ENCODE measurements at regions not wholly inside any gene's neighbourhood (a gene's known extent, or its start where the extent isn't known, plus 50 kb on each side); places are given as distances from the start of the nearest gene placed in this dataset.
"Not testable (repeated sequence)": the region's sequence is repeated elsewhere in the genome, so short reads cannot be mapped to it uniquely, and the experiment has no call there.

DNA sequence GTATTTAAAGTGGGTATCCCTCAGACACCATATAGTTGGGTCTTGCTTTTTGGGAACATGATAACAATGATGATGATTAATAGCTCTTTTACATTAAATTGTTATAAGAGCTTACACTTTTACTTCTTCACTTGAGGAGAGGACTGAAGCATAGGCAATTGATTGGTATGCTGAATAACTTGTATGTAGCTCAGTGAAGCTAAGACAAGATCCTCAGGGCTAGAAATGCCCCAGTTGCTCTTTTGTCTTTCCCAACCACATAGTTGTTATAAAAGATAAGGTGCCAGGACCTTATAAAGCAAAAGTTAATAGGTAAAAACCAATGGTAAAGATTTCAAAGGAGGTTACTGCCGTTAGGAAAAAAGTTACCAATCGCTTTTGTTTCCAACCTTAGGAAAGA, 123.4 kb downstream of the KCNK1 start:
- H3K36me3 ChIP-seq (ENCODE audit: control insufficient read depth, insufficient read depth, low read length), result no peaks in the 10 kb centered on the region
- DNase-seq, result no peak
- H3K27me3 ChIP-seq (ENCODE audit: control insufficient read depth, insufficient read depth, low read length), result no peaks in the 10 kb centered on the region
- no peaks in the 10 kb centered on the region for H3K9me3 ChIP-seq (ENCODE audit: control insufficient read depth, low read depth, low read length)
- 94% methylated on average over 2 of the region's 2 CpGs for WGBS (ENCODE audit: insufficient coverage, low lambda C conversion rate)
- H3K4me1 ChIP-seq (ENCODE audit: control insufficient read depth, insufficient read depth, low read length), result no peaks in the 10 kb centered on the region
- no peak overlapping the region for H3K27ac ChIP-seq (ENCODE audit: low read length)
- H3K4me3 ChIP-seq (ENCODE audit: low read length), result no peak overlapping the region

DNA sequence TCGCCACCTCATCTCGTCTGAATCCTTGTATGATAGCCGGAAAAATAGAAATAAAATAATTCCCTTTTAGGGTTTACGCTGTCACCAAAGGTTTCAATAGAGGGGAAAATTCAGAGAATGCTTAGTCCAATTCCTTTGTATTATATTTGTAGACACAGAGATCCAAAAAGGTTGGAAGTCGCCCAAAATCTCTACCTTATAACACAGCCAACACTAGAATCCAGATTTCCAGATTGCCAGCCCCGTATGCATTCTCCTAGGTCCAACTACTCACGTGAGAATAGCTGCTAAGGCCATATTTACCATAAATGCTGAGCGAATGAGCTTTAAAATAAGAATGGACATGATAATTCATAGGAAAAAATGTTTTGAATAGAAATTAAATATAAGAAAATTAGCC, 124.5 kb downstream of the KCNK1 start:
- no peak for DNase-seq
- no peak overlapping the region for H3K27ac ChIP-seq (ENCODE audit: low read length)
- no peaks in the 10 kb centered on the region for H3K9me3 ChIP-seq (ENCODE audit: control insufficient read depth, low read depth, low read length)
- WGBS (ENCODE audit: insufficient coverage, low lambda C conversion rate), result 96% methylated on average over 4 of the region's 8 CpGs
- no peak overlapping the region for H3K4me3 ChIP-seq (ENCODE audit: low read length)
- no peaks in the 10 kb centered on the region for H3K36me3 ChIP-seq (ENCODE audit: control insufficient read depth, insufficient read depth, low read length)
- H3K4me1 ChIP-seq (ENCODE audit: control insufficient read depth, insufficient read depth, low read length), result no peaks in the 10 kb centered on the region
- H3K27me3 ChIP-seq (ENCODE audit: control insufficient read depth, insufficient read depth, low read length), result no peaks in the 10 kb centered on the region

DNA sequence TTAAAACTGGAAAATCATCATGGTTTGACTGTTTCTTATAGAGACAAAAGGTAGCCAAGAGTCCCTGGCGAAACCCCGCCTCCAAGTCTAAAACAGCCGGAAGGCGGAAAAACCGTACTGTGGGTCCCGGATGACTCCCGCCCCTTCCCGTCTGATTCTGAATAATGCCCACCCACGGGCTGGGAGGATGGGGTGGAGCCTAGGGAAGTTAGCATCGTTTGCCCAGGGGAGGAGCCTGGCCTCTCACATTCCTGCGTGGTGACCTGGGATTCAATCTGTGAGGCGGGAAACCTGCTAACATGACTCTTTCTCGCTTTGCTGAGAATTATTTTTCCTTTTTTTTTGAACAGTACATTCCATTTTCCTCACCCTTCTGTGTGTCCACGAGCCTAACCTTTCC, 124.9 kb downstream of the KCNK1 start:
- 100% methylated on average over 1 of the region's 14 CpGs for WGBS (ENCODE audit: insufficient coverage, low lambda C conversion rate)
- H3K27me3 ChIP-seq (ENCODE audit: control insufficient read depth, insufficient read depth, low read length), result no peaks in the 10 kb centered on the region
- no peaks in the 10 kb centered on the region for H3K9me3 ChIP-seq (ENCODE audit: control insufficient read depth, low read depth, low read length)
- no peak for DNase-seq
- no peaks in the 10 kb centered on the region for H3K36me3 ChIP-seq (ENCODE audit: control insufficient read depth, insufficient read depth, low read length)
- H3K4me1 ChIP-seq (ENCODE audit: control insufficient read depth, insufficient read depth, low read length), result no peaks in the 10 kb centered on the region
- no peak overlapping the region for H3K27ac ChIP-seq (ENCODE audit: low read length)
- no peak overlapping the region for H3K4me3 ChIP-seq (ENCODE audit: low read length)

DNA sequence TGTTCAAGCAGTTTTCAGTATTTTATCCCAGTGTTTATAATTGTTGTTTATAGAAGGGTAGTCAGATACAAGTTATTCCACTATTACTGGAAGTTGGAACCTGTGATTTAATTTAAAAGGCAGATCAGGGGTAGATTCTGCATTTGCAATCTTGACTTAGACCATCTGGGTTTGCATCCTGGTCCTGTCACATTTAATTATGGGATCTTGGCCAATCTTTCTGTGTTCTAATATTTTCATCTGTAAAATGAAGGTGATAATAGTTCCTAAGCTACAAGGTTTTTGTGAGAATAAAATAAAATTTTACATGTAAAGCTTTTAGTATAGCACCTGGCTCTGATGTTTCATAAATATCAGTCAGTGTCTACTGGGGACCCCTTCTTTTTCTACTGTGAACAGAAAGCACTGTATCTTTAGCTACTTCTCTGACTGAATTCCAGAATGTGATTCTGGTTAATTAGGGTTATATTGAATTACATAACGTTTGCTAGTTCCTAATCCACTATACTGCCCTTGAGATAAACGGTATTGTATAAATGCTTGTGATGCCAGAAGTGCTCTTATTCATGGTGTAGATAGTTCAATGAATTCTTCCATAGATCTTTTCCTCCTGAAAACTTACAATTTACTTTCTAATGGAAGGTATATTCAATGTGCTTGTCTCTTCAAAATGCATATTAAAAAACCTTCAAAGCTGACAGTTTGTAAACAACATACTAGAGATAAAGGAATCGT, 131.0 kb downstream of the KCNK1 start:
- no peaks in the 10 kb centered on the region for H3K9me3 ChIP-seq (ENCODE audit: control insufficient read depth, low read depth, low read length)
- H3K27me3 ChIP-seq (ENCODE audit: control insufficient read depth, insufficient read depth, low read length), result no peaks in the 10 kb centered on the region
- WGBS (ENCODE audit: insufficient coverage, low lambda C conversion rate), result 28% methylated on average over 3 of the region's 3 CpGs
- H3K36me3 ChIP-seq (ENCODE audit: control insufficient read depth, insufficient read depth, low read length), result no peaks in the 10 kb centered on the region
- no peak overlapping the region for H3K4me3 ChIP-seq (ENCODE audit: low read length)
- no peak overlapping the region for H3K27ac ChIP-seq (ENCODE audit: low read length)
- no peak for DNase-seq
- no peaks in the 10 kb centered on the region for H3K4me1 ChIP-seq (ENCODE audit: control insufficient read depth, insufficient read depth, low read length)

DNA sequence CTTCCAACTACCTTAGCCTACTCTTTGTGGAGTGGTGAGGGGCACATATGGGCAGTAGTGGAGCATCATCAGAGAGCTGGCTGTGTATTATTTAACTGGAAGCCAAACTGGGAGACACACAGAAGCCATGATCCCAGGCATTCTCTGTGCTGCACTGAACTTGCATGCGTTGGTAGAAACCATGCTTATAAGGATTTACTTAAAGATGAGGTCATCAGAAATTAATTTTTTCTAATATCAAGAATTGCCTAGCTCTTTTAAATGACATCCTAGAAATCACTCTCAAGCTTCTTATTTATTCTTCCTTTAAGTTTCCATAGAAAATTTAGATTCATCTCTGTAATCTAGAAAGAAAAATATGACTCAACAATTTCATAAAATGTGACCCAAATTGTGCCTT, 136.2 kb downstream of the KCNK1 start:
- Histone ChIP-seq H3K27ac (ENCODE audit: low read length) (no peak overlapping the region), H3K4me1 (ENCODE audit: control insufficient read depth, insufficient read depth, low read length) (no peaks in the 10 kb centered on the region), H3K4me3 (ENCODE audit: low read length) (no peak overlapping the region), H3K9me3 (ENCODE audit: control insufficient read depth, low read depth, low read length) (no peaks in the 10 kb centered on the region), H3K36me3 (ENCODE audit: control insufficient read depth, insufficient read depth, low read length) (no peaks in the 10 kb centered on the region), H3K27me3 (ENCODE audit: control insufficient read depth, insufficient read depth, low read length) (no peaks in the 10 kb centered on the region)
- no peak for DNase-seq
- 100% methylated on average over 1 of the region's 1 CpG for WGBS (ENCODE audit: insufficient coverage, low lambda C conversion rate)

DNA sequence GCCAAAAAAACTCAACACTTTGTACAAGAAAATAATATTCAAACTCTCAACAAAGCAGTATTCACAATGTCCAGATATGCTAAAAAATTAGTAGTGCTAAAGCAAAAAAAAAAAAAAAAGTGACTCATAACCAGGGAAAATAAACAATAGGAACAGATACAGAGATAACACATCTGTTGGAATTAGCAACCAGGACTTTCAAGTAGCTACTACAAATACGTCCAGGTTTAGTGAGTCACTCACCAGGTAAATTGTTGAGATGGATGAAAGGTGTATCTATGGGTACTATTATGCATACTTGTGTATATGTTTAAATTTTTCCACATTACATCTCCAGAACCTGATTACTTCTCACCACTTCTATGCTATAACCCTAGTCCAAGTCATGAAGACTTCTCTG, 144.8 kb upstream of the SLC35F3 start:
- WGBS (ENCODE audit: insufficient coverage, low lambda C conversion rate), result no CpG with 5 or more reads among the region's 1 CpG
- no peak for DNase-seq
- H3K27me3 ChIP-seq (ENCODE audit: control insufficient read depth, insufficient read depth, low read length), result no peaks in the 10 kb centered on the region

DNA sequence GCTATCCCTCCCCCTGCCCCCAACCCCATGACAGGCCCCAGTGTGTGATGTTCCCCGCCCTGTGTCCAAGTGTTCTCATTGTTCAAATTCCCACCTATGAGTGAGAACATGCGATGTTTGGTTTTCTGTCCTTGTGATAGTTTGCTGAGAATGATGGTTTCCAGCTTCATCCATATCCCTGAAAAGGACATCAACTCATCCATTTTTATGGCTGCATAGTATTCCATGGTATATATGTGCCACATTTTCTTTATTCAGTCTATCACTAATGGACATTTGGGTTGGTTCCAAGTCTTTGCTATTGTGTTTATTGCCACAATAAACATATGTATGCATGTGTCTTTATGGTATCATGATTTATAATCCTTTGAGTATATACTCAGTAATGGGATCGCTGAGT, 140.2 kb upstream of the SLC35F3 start:
- H3K4me3 ChIP-seq (ENCODE audit: low read length); H3K27ac ChIP-seq (ENCODE audit: low read length); H3K9me3 ChIP-seq (ENCODE audit: control insufficient read depth, low read depth, low read length); H3K4me1 ChIP-seq (ENCODE audit: control insufficient read depth, insufficient read depth, low read length); DNase-seq; H3K36me3 ChIP-seq (ENCODE audit: control insufficient read depth, insufficient read depth, low read length); H3K27me3 ChIP-seq (ENCODE audit: control insufficient read depth, insufficient read depth, low read length): not testable (repeated sequence)
- no CpG with 5 or more reads among the region's 3 CpGs for WGBS (ENCODE audit: insufficient coverage, low lambda C conversion rate)

More for the DNA sequence above, 144.8 kb upstream of the SLC35F3 start:
- Histone ChIP-seq H3K4me3 (ENCODE audit: low read length) (no peak overlapping the region), H3K4me1 (ENCODE audit: control insufficient read depth, insufficient read depth, low read length) (no peaks in the 10 kb centered on the region), H3K9me3 (ENCODE audit: control insufficient read depth, low read depth, low read length) (no peaks in the 10 kb centered on the region), H3K27ac (ENCODE audit: low read length) (no peak overlapping the region), H3K36me3 (ENCODE audit: control insufficient read depth, insufficient read depth, low read length) (no peaks in the 10 kb centered on the region)

DNA sequence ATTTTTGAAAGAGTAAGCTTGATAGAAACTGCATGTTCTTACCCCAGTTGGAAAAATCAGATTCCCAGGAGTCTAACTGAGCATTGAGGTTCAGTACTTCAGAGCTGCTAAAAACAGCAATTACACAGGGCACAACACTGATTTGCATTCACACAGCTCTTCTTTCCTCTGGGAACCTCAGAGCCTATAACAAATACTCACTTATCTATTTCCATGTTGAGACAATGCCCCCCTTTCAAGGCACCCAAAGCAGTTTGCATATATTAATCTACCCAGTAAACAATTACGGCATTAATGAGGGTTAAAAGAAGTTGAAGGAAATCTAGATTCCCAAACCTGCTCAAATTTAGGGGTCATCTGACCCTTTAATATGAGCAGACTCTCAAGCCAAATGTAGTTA, 126.9 kb upstream of the SLC35F3 start:
- no peaks in the 10 kb centered on the region for H3K27me3 ChIP-seq (ENCODE audit: control insufficient read depth, insufficient read depth, low read length)
- no peak overlapping the region for H3K27ac ChIP-seq (ENCODE audit: low read length)
- no peaks in the 10 kb centered on the region for H3K36me3 ChIP-seq (ENCODE audit: control insufficient read depth, insufficient read depth, low read length)
- peaks cover 4% of the 10 kb centered on the region for H3K9me3 ChIP-seq (ENCODE audit: control insufficient read depth, low read depth, low read length)
- H3K4me3 ChIP-seq (ENCODE audit: low read length), result no peak overlapping the region
- no peak for DNase-seq
- no CpG with 5 or more reads among the region's 1 CpG for WGBS (ENCODE audit: insufficient coverage, low lambda C conversion rate)
- no peaks in the 10 kb centered on the region for H3K4me1 ChIP-seq (ENCODE audit: control insufficient read depth, insufficient read depth, low read length)

DNA sequence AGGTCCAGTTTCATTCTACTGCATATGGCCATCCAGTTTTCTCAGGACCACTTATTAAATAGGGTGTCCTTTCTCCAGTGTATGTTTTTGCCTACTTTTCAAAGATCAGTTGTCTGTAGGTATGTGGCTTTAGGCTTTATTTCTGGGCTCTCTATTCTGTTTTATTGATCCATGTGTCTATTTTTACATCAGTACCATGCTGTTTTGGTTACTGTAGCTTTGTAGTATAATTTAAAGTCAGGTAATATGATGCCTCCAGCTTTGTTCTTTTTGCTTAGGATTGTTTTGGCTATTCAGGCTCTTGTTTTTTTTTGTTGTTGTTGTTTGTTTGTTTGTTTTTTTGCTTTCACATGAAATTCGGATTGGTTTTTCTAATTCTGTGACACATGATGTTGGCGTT, 124.4 kb upstream of the SLC35F3 start:
- DNase-seq, result no peak
- no peak overlapping the region for H3K27ac ChIP-seq (ENCODE audit: low read length)
- H3K4me1 ChIP-seq (ENCODE audit: control insufficient read depth, insufficient read depth, low read length), result no peaks in the 10 kb centered on the region
- H3K9me3 ChIP-seq (ENCODE audit: control insufficient read depth, low read depth, low read length), result peaks cover 4% of the 10 kb centered on the region
- no peaks in the 10 kb centered on the region for H3K27me3 ChIP-seq (ENCODE audit: control insufficient read depth, insufficient read depth, low read length)
- H3K36me3 ChIP-seq (ENCODE audit: control insufficient read depth, insufficient read depth, low read length), result no peaks in the 10 kb centered on the region
- WGBS (ENCODE audit: insufficient coverage, low lambda C conversion rate), result 100% methylated on average over 2 of the region's 2 CpGs
- H3K4me3 ChIP-seq (ENCODE audit: low read length), result no peak overlapping the region

DNA sequence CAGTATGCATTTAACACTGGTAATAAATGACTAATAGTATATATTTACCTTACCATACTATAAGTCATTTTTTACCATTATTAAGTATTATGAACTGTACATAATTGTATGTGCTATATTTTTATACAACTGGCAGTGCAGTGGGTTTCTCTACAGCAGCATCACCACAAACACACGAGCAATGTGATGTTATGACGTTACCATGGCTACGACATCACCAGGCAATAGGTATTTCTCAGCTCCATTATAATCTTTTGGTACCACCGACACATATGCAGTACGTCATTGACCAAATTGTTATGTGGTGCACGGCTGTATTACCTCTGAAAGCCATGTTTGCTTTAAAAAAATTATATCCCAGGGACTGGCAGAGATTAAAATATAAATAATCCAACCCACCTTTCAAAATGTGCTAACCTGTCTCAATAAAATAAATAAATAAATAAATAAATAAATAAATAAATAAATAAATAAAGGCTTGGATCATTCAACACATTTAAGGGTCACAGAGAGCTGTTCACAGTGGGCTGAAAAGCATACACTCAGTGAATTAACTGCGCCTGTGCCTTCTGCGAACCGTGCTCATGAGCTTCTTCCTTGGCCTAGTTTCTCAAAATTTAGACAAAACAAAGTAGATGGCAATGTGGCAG, 121.4 kb upstream of the SLC35F3 start:
- Histone ChIP-seq H3K4me3 (ENCODE audit: low read length) (no peak overlapping the region), H3K27ac (ENCODE audit: low read length) (no peak overlapping the region), H3K4me1 (ENCODE audit: control insufficient read depth, insufficient read depth, low read length) (no peaks in the 10 kb centered on the region), H3K27me3 (ENCODE audit: control insufficient read depth, insufficient read depth, low read length) (no peaks in the 10 kb centered on the region), H3K9me3 (ENCODE audit: control insufficient read depth, low read depth, low read length) (peaks cover 4% of the 10 kb centered on the region), H3K36me3 (ENCODE audit: control insufficient read depth, insufficient read depth, low read length) (no peaks in the 10 kb centered on the region)
- DNase-seq, result no peak
- no CpG with 5 or more reads among the region's 9 CpGs for whole genome bisulfite sequencing (ENCODE audit: insufficient coverage, low lambda C conversion rate)

DNA sequence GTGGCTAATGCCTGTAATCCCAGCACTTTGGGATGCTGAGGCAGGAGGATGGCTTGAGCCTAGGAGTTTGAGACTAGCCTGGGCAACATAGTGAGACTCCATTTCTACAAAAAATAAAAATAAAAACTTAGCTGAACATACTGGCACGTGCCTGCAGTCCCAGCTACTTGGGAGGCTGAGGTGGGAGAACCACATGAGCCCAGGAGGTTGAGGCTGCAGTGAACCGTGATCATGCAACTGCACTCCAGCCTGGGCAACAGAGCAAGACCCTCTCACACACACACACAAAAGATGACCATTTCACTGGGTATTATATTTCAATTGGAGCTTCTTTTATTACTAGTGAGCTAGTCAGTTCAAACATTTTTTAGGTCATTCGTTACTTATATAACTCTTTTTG, 116.9 kb upstream of the SLC35F3 start:
- Histone ChIP-seq H3K4me1 (ENCODE audit: control insufficient read depth, insufficient read depth, low read length) (no peaks in the 10 kb centered on the region), H3K4me3 (ENCODE audit: low read length) (no peak overlapping the region), H3K27ac (ENCODE audit: low read length) (no peak overlapping the region), H3K27me3 (ENCODE audit: control insufficient read depth, insufficient read depth, low read length) (no peaks in the 10 kb centered on the region), H3K36me3 (ENCODE audit: control insufficient read depth, insufficient read depth, low read length) (no peaks in the 10 kb centered on the region), H3K9me3 (ENCODE audit: control insufficient read depth, low read depth, low read length) (no peaks in the 10 kb centered on the region)
- no peak for DNase-seq
- 80% methylated on average over 1 of the region's 3 CpGs for WGBS (ENCODE audit: insufficient coverage, low lambda C conversion rate)
